ENCODE measurements at regions not wholly inside any gene's neighbourhood (a gene's known extent, or its start where the extent isn't known, plus 50 kb on each side); places are given as distances from the start of the nearest gene placed in this dataset.

DNA sequence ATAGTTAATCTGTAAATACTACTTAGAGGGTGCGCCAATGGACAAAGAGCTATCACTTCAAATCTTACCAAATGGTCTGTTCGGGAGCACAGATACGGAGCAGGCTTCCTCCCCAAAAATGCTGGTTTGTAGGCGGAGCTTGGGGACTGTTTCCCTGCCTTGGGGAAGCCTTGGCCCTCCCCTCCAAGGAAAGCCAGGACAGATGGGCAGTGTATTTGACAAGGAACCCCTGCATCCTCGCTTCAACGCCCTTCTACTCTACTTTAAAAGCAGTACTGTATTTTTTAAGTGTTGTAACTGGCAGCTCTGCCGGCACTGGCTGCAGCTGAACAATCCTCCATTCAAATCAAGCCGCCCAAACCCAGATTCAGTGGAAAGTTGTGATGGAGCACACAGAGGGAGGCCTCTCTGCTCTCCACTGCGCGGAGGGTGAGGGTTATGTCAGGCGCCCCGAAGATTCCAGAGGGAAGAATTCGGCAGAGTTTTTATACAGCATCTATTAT lies 83.1 kb upstream of the FNDC3B start:
- TF ChIP-seq POLR2A (IDR thresholded peaks at IDR 0.05; ENCODE audit: low read length) (no peak), GATA1 (IDR thresholded peaks at IDR 0.05; ENCODE audit: low read depth, low read length) (no peak)

Data from erythroblast (primary cell).